HepG2 (cell line): ENCODE measurements at regions not wholly inside any gene's neighbourhood (a gene's known extent, or its start where the extent isn't known, plus 50 kb on each side); places are given as distances from the start of the nearest gene placed in this dataset.

ENCODE experiments used
- ATAC-seq: fragments of 200-7000 bp; cut with Tn5 transposase; 3 replicates; pipeline ENCODE4 v1.9.1; 2020; ENCODE audit warnings: mild to moderate bottlenecking, moderate library complexity
- BruUV-seq: library from RNA; stranded (reverse); fragments of 400-500 nt; replicated peaks from 2 replicates; lab custom pipeline; 2021; lab: Mats Ljungman, UMichigan
- CTCF ChIA-PET: fragments of 300-600 bp; formaldehyde crosslinking; extraction: SDS; loops from one replicate; lab custom pipeline; 2021; ENCODE audit warnings: low total read pairs, inconsistent platforms, low intra/inter-chr PET ratio; lab: Yijun Ruan, JAX
- POLR2A ChIA-PET: fragments of 350-600 bp; sonication (Branson Sonifier 250); formaldehyde crosslinking; loops from one replicate; lab custom pipeline; 2020; ENCODE audit warnings: antibody characterized with exemption, inconsistent platforms; lab: Yijun Ruan, JAX
- DNase-seq: peaks from one replicate; pipeline ENCODE4 v3.0.0-alpha.2; 2015; ENCODE audit warnings: low spot score
- FAIRE-seq: peaks from 3 replicates; lab custom pipeline; 2011; peaks lifted over from hg19 to GRCh38; lab: Jason Lieb, UNC
- H2AFZ ChIP-seq: one replicate; pipeline ENCODE4 v1.6.1; 2011; ENCODE audit warnings: low read length, inconsistent platforms
- H3K27ac ChIP-seq: fragments of 300-600 bp; 3 replicates; pipeline ENCODE4 v1.8.0; 2011; ENCODE audit warnings: mixed run types, mild to moderate bottlenecking, mixed read lengths, low read length, inconsistent platforms; ENCODE audit not compliant: insufficient read depth; ENCODE audit errors: extremely low read length
- H3K27me3 ChIP-seq, 2 experiments: fragments of 200-600 bp in 1 of 2; 2 replicates in 1 of 2; 3 replicates in 1 of 2; pipeline versions ENCODE4 v1.6.0 to v1.8.0; 2011; ENCODE audit warnings: low read length in 2 of 2, mild to moderate bottlenecking in 2 of 2, moderate library complexity in 2 of 2, inconsistent platforms in 1 of 2; ENCODE audit not compliant: insufficient read depth in 2 of 2, control insufficient read depth in 1 of 2
- H3K36me3 ChIP-seq, 2 experiments: fragments of 200-600 bp in 1 of 2; replicated peaks in 1 of 2; 2 replicates in 1 of 2; 3 replicates in 1 of 2; pipeline versions ENCODE4 v1.5.1 to v1.8.0; 2011; ENCODE audit warnings: low read length in 2 of 2, inconsistent platforms in 1 of 2; ENCODE audit not compliant: insufficient read depth in 2 of 2, control insufficient read depth in 1 of 2
- H3K4me1 ChIP-seq: 2 replicates; pipeline ENCODE4 v1.5.1; 2012; ENCODE audit warnings: low read length, inconsistent platforms; ENCODE audit not compliant: insufficient read depth
- H3K4me2 ChIP-seq: 2 replicates; pipeline ENCODE4 v1.6.0; 2011; ENCODE audit warnings: low read depth, low read length, inconsistent platforms
- H3K4me3 ChIP-seq, 3 experiments: fragments of 200-600 bp in 1 of 3; sonication (generic), shearing (Covaris generic) in 1 of 3; replicated peaks in 1 of 3; 2 replicates each; pipeline ENCODE4 v1.5.1; 2011 to 2016; ENCODE audit warnings: low read length in 3 of 3, inconsistent platforms in 2 of 3, low read depth in 2 of 3, mild to moderate bottlenecking in 2 of 3, control low read depth in 1 of 3, mixed read lengths in 1 of 3; ENCODE audit not compliant: insufficient read depth in 1 of 3
- H3K79me2 ChIP-seq: one replicate; pipeline ENCODE4 v1.6.1; 2011; ENCODE audit warnings: low read length, inconsistent platforms; ENCODE audit not compliant: insufficient read depth
- H3K9ac ChIP-seq: 2 replicates; pipeline ENCODE4 v1.6.0; 2011; ENCODE audit warnings: mild to moderate bottlenecking, low read depth, low read length, inconsistent platforms; ENCODE audit not compliant: insufficient read depth
- H3K9me3 ChIP-seq: 2 replicates; pipeline ENCODE4 v1.5.1; 2012; ENCODE audit warnings: mild to moderate bottlenecking, low read length
- H4K20me1 ChIP-seq: 2 replicates; pipeline ENCODE4 v1.6.0; 2011; ENCODE audit warnings: inconsistent platforms, mild to moderate bottlenecking, low read length, moderate library complexity; ENCODE audit not compliant: insufficient read depth
- BCL6 ChIP-seq: IDR thresholded peaks from 2 replicates; pipeline ENCODE4 v1.6.1; 2016; ENCODE audit warnings: missing genetic modification reagents, missing compliant biosample characterization
- BHLHE40 ChIP-seq: IDR thresholded peaks from 2 replicates; pipeline ENCODE4 v1.6.1; 2011; ENCODE audit warnings: low read length, improper control_type of control experiment
- HMG20A ChIP-seq: IDR thresholded peaks from 2 replicates; pipeline ENCODE4 v1.6.1; 2016; ENCODE audit warnings: borderline replicate concordance
- MLLT10 ChIP-seq: sonication (generic); formaldehyde crosslinking; IDR thresholded peaks from 2 replicates; pipeline ENCODE4 v1.4.0; 2020; ENCODE audit warnings: missing genetic modification reagents
- MZF1 ChIP-seq: sonication (generic); formaldehyde crosslinking; IDR thresholded peaks from 2 replicates; pipeline ENCODE4 v1.8.1; 2023; ENCODE audit warnings: mild to moderate bottlenecking, missing genetic modification reagents, borderline replicate concordance
- NPAS2 ChIP-seq: sonication (generic); formaldehyde crosslinking; IDR thresholded peaks from 2 replicates; pipeline ENCODE4 v1.8.0; 2022; ENCODE audit warnings: mild to moderate bottlenecking, missing genetic modification reagents, borderline replicate concordance
- NR2F1 ChIP-seq, 2 experiments: fragments of 450-650 bp in 1 of 2; formaldehyde crosslinking in 1 of 2; IDR thresholded peaks; 2 replicates each; pipeline versions ENCODE4 v1.5.0 to v1.6.1; 2016 to 2020; ENCODE audit warnings: mild to moderate bottlenecking in 1 of 2, missing compliant biosample characterization in 1 of 2, missing genetic modification reagents in 1 of 2, moderate library complexity in 1 of 2
- POLR2G ChIP-seq: fragments of 200-400 bp; formaldehyde crosslinking; IDR thresholded peaks from 2 replicates; pipeline ENCODE4 v1.6.1; 2018; ENCODE audit warnings: mild to moderate bottlenecking, low read depth, low read length, moderate library complexity
- RARA ChIP-seq: IDR thresholded peaks from 2 replicates; pipeline ENCODE4 v1.6.1; 2016; ENCODE audit warnings: missing genetic modification reagents, missing compliant biosample characterization
- RORA ChIP-seq: sonication (generic); formaldehyde crosslinking; IDR thresholded peaks from 2 replicates; pipeline ENCODE4 v1.5.0; 2020; ENCODE audit warnings: mild to moderate bottlenecking, missing genetic modification reagents, moderate library complexity
- SP4 ChIP-seq: sonication (generic); formaldehyde crosslinking; IDR thresholded peaks from 2 replicates; pipeline ENCODE4 v1.8.1; 2023; ENCODE audit warnings: mild to moderate bottlenecking, missing genetic modification reagents
- ZBTB25 ChIP-seq: IDR thresholded peaks from 2 replicates; pipeline ENCODE4 v1.6.1; 2018; ENCODE audit warnings: missing genetic modification reagents
- ZKSCAN1 ChIP-seq: fragments of 150-350 bp; IDR thresholded peaks from 2 replicates; pipeline ENCODE4 v1.6.1; 2014; ENCODE audit warnings: low read length
- ZNF260 ChIP-seq: sonication (generic); formaldehyde crosslinking; IDR thresholded peaks from 2 replicates; pipeline ENCODE4 v1.4.0; 2020; ENCODE audit warnings: missing genetic modification reagents, low read depth, mild to moderate bottlenecking, borderline replicate concordance
- in situ Hi-C: cut with HindIII; loops from 2 replicates; pipeline ENCODE4 v1.10.0; 2017; ENCODE audit warnings: low pct_unique_long_range_greater_than_20kb; ENCODE audit not compliant: extremely low pct_ligation_motif_present
- intact Hi-C: fragments of 100-400 bp; cut with micrococcal nuclease; formaldehyde crosslinking; loops from one replicate; pipeline ENCODE4 v1.10.0; 2022; ENCODE audit not compliant: unreplicated experiment
- TF ChIP-seq, protein P1 (sequence below): sonication (generic); formaldehyde crosslinking; IDR thresholded peaks from 2 replicates; pipeline ENCODE4 v1.8.1; 2023; ENCODE audit warnings: mild to moderate bottlenecking, inconsistent platforms, moderate library complexity, missing genetic modification reagents, borderline replicate concordance
- TF ChIP-seq, protein P2 (sequence below): sonication (generic); IDR thresholded peaks from 2 replicates; pipeline ENCODE4 v1.6.1; 2016; ENCODE audit warnings: low read depth, borderline replicate concordance

DNA sequence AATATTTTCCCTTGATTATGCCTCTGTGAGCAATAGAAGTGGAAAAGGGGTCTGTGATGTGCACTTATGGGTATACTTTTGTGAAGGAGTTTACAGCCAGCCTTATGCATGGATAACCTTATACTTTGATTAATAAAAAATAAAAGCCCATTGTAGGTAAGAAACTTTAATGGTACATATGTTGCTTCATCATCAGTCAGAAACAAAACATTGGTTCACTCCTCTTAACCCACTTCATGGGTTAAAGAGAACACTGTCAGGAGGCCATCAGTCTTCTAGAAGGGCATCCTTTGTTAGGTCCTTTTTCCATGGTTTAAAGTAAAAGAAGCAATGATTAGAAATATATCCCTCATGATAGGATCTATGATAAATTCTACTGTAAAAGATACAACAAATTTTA, 952.1 kb upstream of the MIR17HG start:
- BruUV-seq, result no TSS peak
- peaks cover 36% of the 10 kb centered on the region for H3K9me3 ChIP-seq
- intact Hi-C loops, result no loop called here
- POLR2A ChIA-PET, result no interaction called here
- H3K27ac ChIP-seq, result no peak overlapping the region
- no peak overlapping the region for H2AFZ ChIP-seq
- DNase-seq (no peak), ATAC-seq (no peak)
- H4K20me1 ChIP-seq, result no peaks in the 10 kb centered on the region
- H3K36me3 ChIP-seq, result no peaks in the 10 kb centered on the region
- CTCF ChIA-PET, result no interaction called here
- no peaks in the 10 kb centered on the region for H3K4me1 ChIP-seq
- no peak overlapping the region for H3K4me2 ChIP-seq
- TF ChIP-seq, protein P1, sequence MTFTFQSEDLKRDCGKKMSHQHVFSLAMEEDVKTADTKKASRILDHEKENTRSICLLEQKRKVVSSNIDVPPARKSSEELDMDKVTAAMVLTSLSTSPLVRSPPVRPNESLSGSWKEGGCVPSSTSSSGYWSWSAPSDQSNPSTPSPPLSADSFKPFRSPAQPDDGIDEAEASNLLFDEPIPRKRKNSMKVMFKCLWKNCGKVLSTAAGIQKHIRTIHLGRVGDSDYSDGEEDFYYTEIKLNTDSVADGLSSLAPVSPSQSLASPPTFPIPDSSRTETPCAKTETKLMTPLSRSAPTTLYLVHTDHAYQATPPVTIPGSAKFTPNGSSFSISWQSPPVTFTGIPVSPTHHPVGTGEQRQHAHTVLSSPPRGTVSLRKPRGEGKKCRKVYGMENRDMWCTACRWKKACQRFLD, result no peak
- TF ChIP-seq ZBTB25 (CRISPR knock-in tag), result no peak
- no peak for TF ChIP-seq NPAS2 (CRISPR knock-in tag)
- no peak for TF ChIP-seq MZF1
- no peak for TF ChIP-seq BCL6 (CRISPR knock-in tag)
- TF ChIP-seq RORA, result no peak
- TF ChIP-seq POLR2G, result no peak
- TF ChIP-seq ZKSCAN1, result no peak
- no peak for TF ChIP-seq SP4 (CRISPR knock-in tag)
- no peak for TF ChIP-seq NR2F1 (CRISPR knock-in tag; IDR thresholded peaks at IDR 0.05)
- TF ChIP-seq, protein P2, sequence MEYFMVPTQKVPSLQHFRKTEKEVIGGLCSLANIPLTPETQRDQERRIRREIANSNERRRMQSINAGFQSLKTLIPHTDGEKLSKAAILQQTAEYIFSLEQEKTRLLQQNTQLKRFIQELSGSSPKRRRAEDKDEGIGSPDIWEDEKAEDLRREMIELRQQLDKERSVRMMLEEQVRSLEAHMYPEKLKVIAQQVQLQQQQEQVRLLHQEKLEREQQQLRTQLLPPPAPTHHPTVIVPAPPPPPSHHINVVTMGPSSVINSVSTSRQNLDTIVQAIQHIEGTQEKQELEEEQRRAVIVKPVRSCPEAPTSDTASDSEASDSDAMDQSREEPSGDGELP, result no peak
- no peak for TF ChIP-seq MLLT10 (CRISPR knock-in tag)
- TF ChIP-seq RARA, result no peak
- no peak for TF ChIP-seq HMG20A (CRISPR knock-in tag)
- no peak for TF ChIP-seq BHLHE40
- no peak for TF ChIP-seq ZNF260
- TF ChIP-seq, all 625 proteins: peak for 0
- no peak for FAIRE-seq
- no peak overlapping the region for H3K9ac ChIP-seq
- H3K4me3 ChIP-seq, result no peak overlapping the region
- H3K79me2 ChIP-seq, result no peaks in the 10 kb centered on the region
- in situ Hi-C loops, result no loop called here
- no peaks in the 10 kb centered on the region for H3K27me3 ChIP-seq
